Liver (tissue), 8 donors: ENCODE measurements at regions not wholly inside any gene's neighbourhood (a gene's known extent, or its start where the extent isn't known, plus 50 kb on each side); places are given as distances from the start of the nearest gene placed in this dataset.

Experiments
- DNase-seq: peaks from one replicate; pipeline ENCODE4 v3.0.0-alpha.2; 2017; ENCODE audit warnings: low spot score
- H3K27ac ChIP-seq, 2 donors: one replicate each; pipeline ENCODE4 v1.7.0; 2013; ENCODE audit warnings: inconsistent platforms in 2 of 2, low read length in 2 of 2, control low read depth in 1 of 2, low read depth in 1 of 2, mild to moderate bottlenecking in 1 of 2
- H3K27me3 ChIP-seq, 4 donors: one replicate each; pipeline versions ENCODE4 v1.6.1 to v1.7.0; 2013; ENCODE audit warnings: low read length in 3 of 4, inconsistent platforms in 1 of 4, mild to moderate bottlenecking in 1 of 4, moderate library complexity in 1 of 4; ENCODE audit not compliant: control insufficient read depth in 4 of 4, insufficient read depth in 4 of 4
- H3K36me3 ChIP-seq, 4 donors: one replicate each; pipeline versions ENCODE4 v1.6.1 to v1.7.0; 2013; ENCODE audit warnings: low read length in 3 of 4, mild to moderate bottlenecking in 3 of 4, low read depth in 1 of 4, moderate library complexity in 1 of 4; ENCODE audit not compliant: control insufficient read depth in 4 of 4, insufficient read depth in 3 of 4
- H3K4me1 ChIP-seq, 4 donors: one replicate each; pipeline versions ENCODE4 v1.6.1 to v1.7.0; 2013; ENCODE audit warnings: low read length in 3 of 4, mild to moderate bottlenecking in 3 of 4, moderate library complexity in 1 of 4; ENCODE audit not compliant: control insufficient read depth in 4 of 4, insufficient read depth in 4 of 4
- H3K4me3 ChIP-seq, 3 donors: one replicate each; pipeline versions ENCODE4 v1.6.1 to v1.7.0; 2013; ENCODE audit warnings: low read length in 3 of 3, control low read depth in 1 of 3, low read depth in 1 of 3, mild to moderate bottlenecking in 1 of 3
- H3K9ac ChIP-seq, 2 donors: one replicate each; pipeline ENCODE4 v1.7.0; 2013; ENCODE audit warnings: low read length in 2 of 2, mild to moderate bottlenecking in 2 of 2, moderate library complexity in 2 of 2, control low read depth in 1 of 2, low read depth in 1 of 2
- H3K9me3 ChIP-seq, 4 donors: one replicate each; pipeline versions ENCODE4 v1.6.1 to v1.7.0; 2013; ENCODE audit warnings: low read length in 3 of 4; ENCODE audit not compliant: control insufficient read depth in 4 of 4
- ATF3 ChIP-seq: IDR thresholded peaks from 2 replicates; pipeline ENCODE4 v1.6.1; 2016; ENCODE audit warnings: antibody characterized with exemption
- CTCF ChIP-seq: fragments of 150-350 bp; IDR thresholded peaks from 2 replicates; pipeline ENCODE4 v1.5.1; 2017; ENCODE audit warnings: improper control_type of control experiment, low read depth, low read length; ENCODE audit not compliant: missing input control
- EGR1 ChIP-seq, 2 donors: IDR thresholded peaks; 2 replicates each; pipeline ENCODE4 v1.6.1; 2016 to 2018; ENCODE audit warnings: antibody characterized with exemption in 2 of 2, low read depth in 2 of 2
- FOXA1 ChIP-seq: IDR thresholded peaks from 2 replicates; pipeline ENCODE4 v1.6.1; 2016; ENCODE audit warnings: antibody characterized with exemption
- FOXA2 ChIP-seq: IDR thresholded peaks from 2 replicates; pipeline ENCODE4 v1.6.1; 2016; ENCODE audit warnings: antibody characterized with exemption
- GABPA ChIP-seq, 2 donors: IDR thresholded peaks in 1 of 2; conservative IDR thresholded peaks in 1 of 2; 2 replicates each; pipeline ENCODE4 v1.6.1; 2016; ENCODE audit warnings: antibody characterized with exemption in 2 of 2, mild to moderate bottlenecking in 1 of 2, moderate library complexity in 1 of 2
- HNF4A ChIP-seq, 2 donors: conservative IDR thresholded peaks; 2 replicates each; pipeline ENCODE4 v1.6.1; 2016; ENCODE audit warnings: antibody characterized with exemption in 2 of 2, mild to moderate bottlenecking in 2 of 2
- HNF4G ChIP-seq: IDR thresholded peaks from 2 replicates; pipeline ENCODE4 v1.6.1; 2016; ENCODE audit warnings: antibody characterized with exemption
- JUND ChIP-seq, 2 donors: IDR thresholded peaks; 2 replicates each; pipeline ENCODE4 v1.6.1; 2016; ENCODE audit warnings: antibody characterized with exemption in 2 of 2
- NR2F2 ChIP-seq: IDR thresholded peaks from 2 replicates; pipeline ENCODE4 v1.6.1; 2016; ENCODE audit warnings: antibody characterized with exemption
- RAD21 ChIP-seq, 2 donors: IDR thresholded peaks; 2 replicates each; pipeline ENCODE4 v1.6.1; 2016; ENCODE audit warnings: antibody characterized with exemption in 2 of 2, mild to moderate bottlenecking in 2 of 2
- REST ChIP-seq: IDR thresholded peaks from 2 replicates; pipeline ENCODE4 v1.6.1; 2016; ENCODE audit warnings: antibody characterized with exemption, mild to moderate bottlenecking
- RXRA ChIP-seq, 2 donors: IDR thresholded peaks; 2 replicates each; pipeline ENCODE4 v1.6.1; 2017 to 2018; ENCODE audit warnings: antibody characterized with exemption in 2 of 2, mild to moderate bottlenecking in 1 of 2
- SP1 ChIP-seq: IDR thresholded peaks from 2 replicates; pipeline ENCODE4 v1.6.1; 2018; ENCODE audit warnings: antibody characterized with exemption, mild to moderate bottlenecking
- TAF1 ChIP-seq: conservative IDR thresholded peaks from 2 replicates; pipeline ENCODE4 v1.6.1; 2016; ENCODE audit warnings: antibody characterized with exemption, mild to moderate bottlenecking
- YY1 ChIP-seq: IDR thresholded peaks from 2 replicates; pipeline ENCODE4 v1.6.1; 2016; ENCODE audit warnings: antibody characterized with exemption, mild to moderate bottlenecking
- WGBS: extraction: QIAGEN DNeasy Blood & Tissue Kit; methylation state at CpG from one replicate; pipeline ENCODE4 v1.1.7; 2013; 5-methylcytosine and 5-hydroxymethylcytosine counted together
- TF ChIP-seq, protein P1 (sequence below): IDR thresholded peaks from 2 replicates; pipeline ENCODE4 v1.6.1; 2016; ENCODE audit warnings: antibody characterized with exemption
- TF ChIP-seq, protein P2 (sequence below): IDR thresholded peaks from 2 replicates; pipeline ENCODE4 v1.6.1; 2016; ENCODE audit warnings: antibody characterized with exemption
- donor health status: healthy.
- donor health status: healthy.
- donor health status: healthy.
- donor health status: healthy.
- donor health status: healthy.

DNA sequence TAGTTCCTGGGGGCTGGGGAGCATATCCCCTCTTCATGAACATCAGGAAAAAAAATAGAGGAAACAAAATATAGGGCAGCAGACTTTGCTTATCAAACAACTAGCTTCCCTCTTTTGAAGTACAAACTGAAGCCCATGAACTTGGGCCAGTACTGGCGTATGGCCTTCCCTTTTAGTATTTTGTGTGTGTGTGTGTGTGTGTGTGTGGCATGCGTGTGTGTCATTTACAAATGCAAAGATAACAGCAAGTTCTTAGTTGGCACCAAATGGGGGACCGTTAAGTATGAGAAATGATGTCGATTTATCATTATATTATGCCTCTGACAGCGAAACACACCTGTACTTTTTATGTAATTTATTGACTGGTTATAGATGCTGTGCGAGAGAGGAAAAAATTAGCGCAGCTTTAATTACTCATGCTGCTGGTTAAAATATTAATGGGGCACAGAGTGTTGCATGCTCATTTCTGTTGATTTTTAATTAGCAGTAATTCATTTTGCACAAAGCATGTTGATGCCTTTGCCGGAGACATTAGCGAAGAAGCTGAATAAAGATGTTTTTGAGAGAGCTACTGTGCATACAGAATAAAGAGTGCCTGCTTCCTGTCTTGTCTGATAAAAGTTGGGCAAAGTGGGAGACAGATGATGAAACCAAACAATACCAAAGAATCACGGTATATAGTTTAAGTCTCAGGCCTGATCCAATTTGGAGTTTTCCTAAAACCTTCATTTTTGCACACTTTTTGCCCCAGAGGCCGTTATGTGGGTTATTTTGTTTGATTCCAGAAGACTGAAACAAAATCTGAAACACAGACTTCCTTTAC lies 297.1 kb downstream of the SATB1 start:
- no peak overlapping the region for H3K9ac ChIP-seq
- no peak for DNase-seq
- H3K9me3 ChIP-seq: no peaks in the 10 kb centered on the region
- TF ChIP-seq YY1 (no peak), HNF4A (conservative IDR thresholded peaks at IDR 0.05) (no peak), FOXA2 (no peak), NR2F2 (no peak), TAF1 (no peak), HNF4G (no peak)
- TF ChIP-seq, protein P1, sequence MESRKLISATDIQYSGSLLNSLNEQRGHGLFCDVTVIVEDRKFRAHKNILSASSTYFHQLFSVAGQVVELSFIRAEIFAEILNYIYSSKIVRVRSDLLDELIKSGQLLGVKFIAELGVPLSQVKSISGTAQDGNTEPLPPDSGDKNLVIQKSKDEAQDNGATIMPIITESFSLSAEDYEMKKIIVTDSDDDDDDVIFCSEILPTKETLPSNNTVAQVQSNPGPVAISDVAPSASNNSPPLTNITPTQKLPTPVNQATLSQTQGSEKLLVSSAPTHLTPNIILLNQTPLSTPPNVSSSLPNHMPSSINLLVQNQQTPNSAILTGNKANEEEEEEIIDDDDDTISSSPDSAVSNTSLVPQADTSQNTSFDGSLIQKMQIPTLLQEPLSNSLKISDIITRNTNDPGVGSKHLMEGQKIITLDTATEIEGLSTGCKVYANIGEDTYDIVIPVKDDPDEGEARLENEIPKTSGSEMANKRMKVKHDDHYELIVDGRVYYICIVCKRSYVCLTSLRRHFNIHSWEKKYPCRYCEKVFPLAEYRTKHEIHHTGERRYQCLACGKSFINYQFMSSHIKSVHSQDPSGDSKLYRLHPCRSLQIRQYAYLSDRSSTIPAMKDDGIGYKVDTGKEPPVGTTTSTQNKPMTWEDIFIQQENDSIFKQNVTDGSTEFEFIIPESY: no peak
- H3K4me1 ChIP-seq: no peaks in the 10 kb centered on the region
- no peaks in the 10 kb centered on the region for H3K27me3 ChIP-seq
- 73% methylated on average over 11 of the region's 11 CpGs for WGBS
- no peak overlapping the region for H3K27ac ChIP-seq
- H3K4me3 ChIP-seq: no peak overlapping the region
- no peaks in the 10 kb centered on the region for H3K36me3 ChIP-seq

GRCh38 chr3:18127174-18127858 lies 297.8 kb downstream of the SATB1 start:
- Histone ChIP-seq H3K9me3 (no peaks in the 10 kb centered on the region), H3K9ac (no peak overlapping the region), H3K4me1 (no peaks in the 10 kb centered on the region), H3K27ac (no peak overlapping the region), H3K36me3 (no peaks in the 10 kb centered on the region), H3K27me3 (no peaks in the 10 kb centered on the region), H3K4me3 (no peak overlapping the region)
- TF ChIP-seq JUND (IDR thresholded peaks at IDR 0.05) (no peak), RAD21 (IDR thresholded peaks at IDR 0.05) (no peak), NR2F2 (no peak)
- WGBS: 53% methylated on average over 3 of the region's 3 CpGs
- no peak for DNase-seq

DNA sequence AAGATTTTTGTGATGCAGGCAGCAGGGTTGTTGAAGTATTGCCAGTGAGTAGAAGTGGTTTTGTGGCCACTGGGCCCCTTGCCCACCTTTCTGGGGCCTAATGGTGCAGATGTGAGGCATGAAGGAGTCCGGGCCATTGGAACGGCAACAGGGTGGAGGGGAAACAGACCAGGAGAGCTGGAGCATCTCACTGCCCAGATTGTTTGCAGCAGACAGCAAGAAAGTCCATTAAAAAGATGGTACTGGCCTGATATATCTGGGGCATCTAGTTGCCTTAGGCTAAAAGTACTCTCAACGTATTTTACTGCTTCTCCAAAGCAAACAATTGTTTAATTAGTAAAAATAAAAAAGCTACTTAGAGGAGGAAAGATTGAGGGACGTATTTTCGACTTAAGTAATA lies 298.4 kb downstream of the SATB1 start:
- Histone ChIP-seq H3K36me3 (no peaks in the 10 kb centered on the region), H3K9me3 (peaks cover 0 to under 1% (median 0%) of the 10 kb centered on the region in 4 donors), H3K4me3 (no peak overlapping the region), H3K4me1 (no peaks in the 10 kb centered on the region), H3K27me3 (no peaks in the 10 kb centered on the region), H3K27ac (no peak overlapping the region), H3K9ac (no peak overlapping the region)
- DNase-seq: no peak
- 71% methylated on average over 5 of the region's 5 CpGs for whole genome bisulfite sequencing
- TF ChIP-seq RAD21 (IDR thresholded peaks at IDR 0.05) (no peak), HNF4G (no peak), JUND (IDR thresholded peaks at IDR 0.05) (no peak), ATF3 (no peak), GABPA (IDR thresholded peaks at IDR 0.05 in 1 of 2, conservative IDR thresholded peaks at IDR 0.05 in 1 of 2) (no peak), FOXA1 (no peak), TAF1 (no peak), HNF4A (conservative IDR thresholded peaks at IDR 0.05) (no peak), SP1 (no peak), CTCF (no peak), NR2F2 (no peak), RXRA (IDR thresholded peaks at IDR 0.05) (no peak), EGR1 (IDR thresholded peaks at IDR 0.05; ENCODE audit: low read depth in 2 of 2) (no peak), FOXA2 (no peak), REST (no peak), YY1 (no peak)
- TF ChIP-seq, protein P2, sequence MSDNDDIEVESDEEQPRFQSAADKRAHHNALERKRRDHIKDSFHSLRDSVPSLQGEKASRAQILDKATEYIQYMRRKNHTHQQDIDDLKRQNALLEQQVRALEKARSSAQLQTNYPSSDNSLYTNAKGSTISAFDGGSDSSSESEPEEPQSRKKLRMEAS: no peak
